Left ventricle myocardium superior (tissue), 1 donor: ENCODE measurements at regions not wholly inside any gene's neighbourhood (a gene's known extent, or its start where the extent isn't known, plus 50 kb on each side); places are given as distances from the start of the nearest gene placed in this dataset.
"Not testable (repeated sequence)": the region's sequence is repeated elsewhere in the genome, so short reads cannot be mapped to it uniquely, and the experiment has no call there.

ENCODE experiments used
- ATAC-seq: fragments of 200-7000 bp; cut with Tn5 transposase; one replicate; pipeline ENCODE4 v1.9.1; 2020; ENCODE audit warnings: mild to moderate bottlenecking, moderate library complexity
- DNase-seq: peaks from one replicate; pipeline ENCODE4 v3.0.0-alpha.2; 2020
- intact Hi-C: fragments of 100-400 bp; cut with micrococcal nuclease; formaldehyde crosslinking; loops from one replicate; pipeline ENCODE4 v1.11.0; 2022
- donor health status: DM: no; HTN: yes; CAD: no; lungs with severe emphysema.

GRCh38 chr4:174183259-174183658 lies 100.2 kb downstream of the FBXO8 start:
- ATAC-seq: no peak
- DNase-seq: no peak

DNA sequence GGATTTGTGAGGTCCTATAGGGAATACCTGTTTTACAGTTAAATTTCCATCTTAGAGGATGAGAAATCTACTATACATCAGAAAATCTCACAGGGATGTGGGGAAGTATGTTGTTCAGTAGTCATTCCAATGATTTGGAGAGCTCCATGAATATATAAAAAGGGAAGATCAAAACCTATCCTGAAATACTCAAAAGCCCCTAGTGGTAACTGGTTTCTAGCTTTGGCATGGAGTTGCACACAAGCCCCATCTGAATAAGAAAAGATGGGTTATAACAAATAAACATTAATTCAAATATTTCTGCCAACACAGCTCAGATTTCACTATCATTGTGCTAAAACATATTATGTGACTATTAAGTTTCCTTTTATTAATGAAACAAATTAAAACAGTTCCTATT lies 101.6 kb downstream of the FBXO8 start:
- ATAC-seq: no peak
- no peak for DNase-seq
- intact Hi-C loops: no loop called here

More at GRCh38 chr4:174183259-174183658, 100.2 kb downstream of the FBXO8 start:
- intact Hi-C loops: no loop called here

- no peak for ATAC-seq
- DNase-seq: no peak
- intact Hi-C loops: no loop called here
These were observed 105.9 kb downstream of the FBXO8 start for GRCh38 chr4:174177536-174177935.

DNA sequence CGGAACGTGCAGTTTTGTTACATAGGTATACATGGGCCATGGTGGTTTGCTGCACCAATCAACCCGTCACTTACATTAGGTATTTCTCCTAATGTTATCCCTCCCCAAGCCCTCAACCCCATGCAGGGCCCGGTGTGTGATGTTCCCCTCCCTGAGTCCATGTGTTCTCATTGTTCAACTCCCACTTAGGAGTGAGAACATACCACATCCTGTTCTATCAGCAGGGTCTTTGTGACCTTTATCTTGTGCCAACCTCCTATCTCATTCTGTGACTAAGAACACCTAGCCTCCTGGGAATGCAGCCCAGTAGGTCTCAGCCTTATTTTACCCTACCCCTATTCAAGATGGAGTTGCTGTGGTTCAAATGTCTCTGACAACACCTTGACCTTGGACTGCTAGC lies 107.6 kb downstream of the FBXO8 start:
- intact Hi-C loops, DNase-seq: not testable (repeated sequence)
- peak; percentile 58 for ATAC-seq

- DNase-seq (no peak), ATAC-seq (no peak)
- intact Hi-C loops: no loop called here
These were observed 110.1 kb downstream of the FBXO8 start for GRCh38 chr4:174173360-174173759.

GRCh38 chr4:174172274-174172673 lies 111.2 kb downstream of the FBXO8 start:
- DNase-seq: no peak
- intact Hi-C loops: no loop called here
- no peak for ATAC-seq

DNA sequence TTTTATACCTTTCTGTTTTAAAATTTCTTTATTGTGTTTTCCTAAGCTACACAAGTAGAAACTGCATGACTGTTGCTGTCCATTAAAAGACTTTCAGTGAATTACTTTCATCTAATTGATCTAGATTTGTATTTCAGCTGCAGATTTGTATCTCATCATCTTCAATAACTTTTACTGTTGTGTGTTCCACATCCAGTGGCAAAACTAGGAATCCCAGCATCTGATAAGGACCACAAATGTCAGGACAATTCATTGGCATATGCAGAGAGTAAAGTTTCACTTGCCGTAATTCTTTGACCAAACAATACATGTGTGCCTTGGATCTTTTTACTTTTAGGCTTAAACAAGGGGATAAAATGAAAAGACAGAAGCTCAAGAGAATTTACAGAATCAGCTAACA lies 112.6 kb downstream of the FBXO8 start:
- DNase-seq (no peak), ATAC-seq (no peak)

DNA sequence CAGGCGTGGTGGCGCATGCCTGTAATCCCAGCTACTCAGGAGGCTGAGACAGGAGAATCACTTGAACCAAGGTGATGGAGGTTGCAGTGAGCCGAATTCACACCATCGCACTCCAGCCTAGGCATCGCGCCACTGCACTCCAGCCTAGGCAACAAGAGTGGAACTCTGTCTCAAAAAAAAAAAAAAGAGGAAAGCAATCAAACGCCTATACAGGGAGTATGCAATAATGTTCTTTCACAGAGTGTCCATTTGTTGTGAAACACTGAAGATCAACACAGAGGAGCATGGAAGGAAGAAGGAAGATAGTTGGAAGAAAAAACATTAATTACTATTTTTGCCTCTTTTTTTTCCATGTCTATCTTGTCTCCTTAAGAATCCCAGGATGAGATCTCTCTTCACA lies 113.4 kb downstream of the FBXO8 start:
- intact Hi-C loops: no loop called here
- DNase-seq: no peak
- no peak for ATAC-seq

More for the DNA sequence above, 112.6 kb downstream of the FBXO8 start:
- intact Hi-C loops: no loop called here

DNA sequence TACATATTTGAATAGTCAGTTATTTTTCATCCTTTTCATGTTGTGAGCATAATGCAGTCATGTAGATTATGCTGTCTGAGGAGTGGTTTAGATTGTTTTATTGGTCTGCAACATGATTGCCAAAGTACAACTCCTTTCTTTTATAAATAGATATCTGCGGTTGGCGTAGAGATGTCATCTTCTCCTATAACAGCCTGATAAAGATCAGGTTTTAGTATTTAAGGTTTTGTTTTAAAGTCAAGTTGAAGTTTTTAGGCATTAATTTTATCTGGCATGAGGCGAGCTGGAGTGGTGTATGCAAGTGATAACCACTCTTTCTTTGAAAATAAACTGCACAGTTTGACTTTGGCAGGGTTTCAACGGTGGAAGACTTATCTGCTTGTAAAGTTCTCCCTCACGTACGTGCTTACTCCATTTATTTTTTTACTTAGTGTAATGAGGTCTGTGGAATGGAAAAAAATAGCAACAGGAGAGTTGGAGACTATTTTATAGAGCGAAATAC lies 126.3 kb downstream of the FBXO8 start:
- DNase-seq: no peak
- intact Hi-C loops: no loop called here
- peak; percentile 60 for ATAC-seq

DNA sequence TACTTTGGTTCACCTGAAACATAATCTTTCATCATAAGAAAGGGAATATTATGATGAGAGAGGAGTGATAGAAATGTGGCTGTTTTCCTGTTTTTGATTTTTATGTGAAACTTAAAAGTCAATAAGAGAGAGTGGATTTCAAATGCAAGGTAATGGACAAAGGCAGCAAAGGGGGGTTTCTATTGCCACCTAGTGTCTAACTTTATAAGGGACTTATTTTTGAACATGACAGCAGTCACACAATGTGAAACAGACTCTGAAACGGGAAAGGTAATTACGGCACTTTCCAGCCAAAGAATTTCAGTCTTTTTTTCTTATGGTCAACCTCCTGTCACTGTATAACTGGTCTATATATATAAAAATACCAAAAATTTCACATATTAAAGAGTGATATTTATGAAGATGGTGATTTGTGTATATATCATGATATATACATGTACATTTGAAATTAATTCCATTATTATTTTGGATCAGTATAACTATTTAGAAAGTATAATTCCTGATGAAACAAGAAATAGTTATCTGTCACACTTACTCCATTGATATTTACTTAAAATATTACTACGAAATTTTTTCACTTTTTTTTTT lies 127.1 kb downstream of the FBXO8 start:
- intact Hi-C loops: no loop called here
- DNase-seq: no peak
- ATAC-seq: peak; percentile 82

GRCh38 chr4:174154215-174154854 lies 129.1 kb downstream of the FBXO8 start:
- ATAC-seq (peak; percentile 72), DNase-seq (no peak)
- intact Hi-C loops: no loop called here

GRCh38 chr4:174152717-174153466 lies 130.6 kb downstream of the FBXO8 start:
- ATAC-seq: no peak
- intact Hi-C loops: no loop called here

GRCh38 chr4:174147863-174148262 lies 135.6 kb downstream of the FBXO8 start:
- DNase-seq: no peak
- no peak for ATAC-seq
- intact Hi-C loops: no loop called here

More at GRCh38 chr4:174152717-174153466, 130.6 kb downstream of the FBXO8 start:
- DNase-seq: no peak

GRCh38 chr4:174144106-174144505 lies 139.4 kb downstream of the FBXO8 start:
- no peak for DNase-seq
- intact Hi-C loops: no loop called here
- ATAC-seq: no peak

GRCh38 chr4:174141876-174142275 lies 141.6 kb downstream of the FBXO8 start:
- ATAC-seq: no peak
- no peak for DNase-seq
- intact Hi-C loops: no loop called here

- intact Hi-C loops: no loop called here
- DNase-seq (no peak), ATAC-seq (no peak)
These were observed 144.9 kb downstream of the FBXO8 start for GRCh38 chr4:174138616-174139015.

DNA sequence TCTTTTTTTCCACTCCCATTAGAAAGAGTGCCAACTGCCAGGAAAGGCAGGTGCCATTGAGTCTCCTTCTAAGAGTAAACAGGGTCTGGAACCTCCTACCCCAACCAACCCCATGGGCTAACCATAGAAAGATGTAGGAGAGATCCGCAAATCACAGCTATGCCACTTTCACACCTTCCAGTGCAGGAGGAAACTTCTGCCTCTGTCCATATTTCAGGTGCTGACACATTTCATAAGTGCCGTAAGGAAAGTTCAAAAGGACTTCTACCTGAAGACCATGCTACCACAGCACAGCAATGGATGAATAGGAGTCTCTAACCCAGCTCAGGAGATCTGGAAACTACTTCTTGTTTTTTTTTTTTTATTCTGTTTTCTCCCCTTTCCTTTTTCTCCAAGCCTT lies 145.8 kb downstream of the FBXO8 start:
- intact Hi-C loops: no loop called here
- no peak for DNase-seq

DNA sequence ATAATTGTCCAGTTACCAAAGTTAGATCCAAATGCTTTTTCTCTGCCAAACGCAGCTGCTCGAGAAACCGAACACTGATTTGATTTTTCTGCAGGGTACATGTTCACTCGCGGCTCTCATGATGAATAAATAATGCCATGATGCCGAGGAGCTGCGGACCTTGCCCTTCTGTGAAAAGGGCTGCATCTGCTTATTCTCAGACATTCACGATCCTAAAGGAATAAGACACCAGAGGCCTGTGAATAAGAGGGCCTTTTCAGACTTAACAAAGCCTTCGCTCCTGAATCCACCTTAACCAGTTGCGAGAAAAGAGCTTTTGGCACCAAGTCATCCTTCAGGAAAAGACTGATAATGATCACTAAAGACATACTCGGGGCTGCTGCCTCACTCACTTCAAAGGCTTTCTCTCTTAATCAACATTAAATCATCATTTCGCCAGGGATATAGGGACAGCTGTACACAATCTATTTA lies 147.5 kb downstream of the FBXO8 start:
- ATAC-seq: peak; percentile 18
- intact Hi-C loops: no loop called here
- DNase-seq: no peak

More for the DNA sequence above, 145.8 kb downstream of the FBXO8 start:
- no peak for ATAC-seq

- intact Hi-C loops: no loop called here
- no peak for ATAC-seq
- DNase-seq: no peak
These were observed 147.9 kb downstream of the FBXO8 start for GRCh38 chr4:174135530-174135929.

DNA sequence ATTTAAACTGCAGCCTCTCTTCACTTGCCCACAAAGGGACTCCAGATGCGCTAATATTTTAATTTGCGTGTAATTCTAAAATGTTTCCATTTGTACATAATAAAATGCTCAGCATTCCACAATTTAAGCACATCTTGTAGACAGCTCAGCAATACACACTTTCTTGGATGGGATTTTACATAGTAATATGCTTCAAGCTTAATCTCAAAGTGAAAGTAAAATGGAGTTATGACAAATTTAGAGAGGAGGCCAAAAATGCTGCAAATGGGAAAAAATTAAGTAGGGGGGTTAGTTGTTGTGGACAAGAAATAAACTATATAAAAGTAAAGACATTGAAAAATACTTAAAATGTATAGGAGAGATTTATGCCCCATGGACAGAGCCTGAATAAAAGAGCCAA lies 149.1 kb downstream of the FBXO8 start:
- intact Hi-C loops: no loop called here
- DNase-seq: no peak
- no peak for ATAC-seq
